ENCODE measurements at regions not wholly inside any gene's neighbourhood (a gene's known extent, or its start where the extent isn't known, plus 50 kb on each side); places are given as distances from the start of the nearest gene placed in this dataset.

GRCh38 chr11:105553025-105553424, 56.8 kb upstream of the GRIA4 start:
- H3K4ac ChIP-seq (ENCODE audit: low read depth, low read length) = no peak overlapping the region
- H3K4me2 ChIP-seq (ENCODE audit: low read length) = no peak overlapping the region
- no peaks in the 10 kb centered on the region for H3K36me3 ChIP-seq (ENCODE audit: control insufficient read depth, insufficient read depth, low read length)
- H3K79me1 ChIP-seq (ENCODE audit: low read length) = no peaks in the 10 kb centered on the region
- no peak overlapping the region for H4K8ac ChIP-seq (ENCODE audit: low read depth, low read length)
- no peak overlapping the region for H3K23ac ChIP-seq (ENCODE audit: low read length)
- H3K4me1 ChIP-seq (ENCODE audit: control insufficient read depth, low read depth, low read length) = no peaks in the 10 kb centered on the region
- H3K56ac ChIP-seq (ENCODE audit: low read length) = no peak overlapping the region
- no peak overlapping the region for H4K5ac ChIP-seq (ENCODE audit: low read length)
- H3K4me3 ChIP-seq (ENCODE audit: low read length) = no peak overlapping the region
- no peak for DNase-seq
- no peak overlapping the region for H2BK15ac ChIP-seq (replicated peaks; ENCODE audit: low read depth)
- no peaks in the 10 kb centered on the region for H3K79me2 ChIP-seq (ENCODE audit: control insufficient read depth, insufficient read depth, low read length)
- H3K27ac ChIP-seq (ENCODE audit: low read depth, low read length) = no peak overlapping the region
- no peak overlapping the region for H2BK5ac ChIP-seq (ENCODE audit: low read length)
- no peak overlapping the region for H3K9ac ChIP-seq (ENCODE audit: low read length)
- no peak overlapping the region for H2AK5ac ChIP-seq (ENCODE audit: low read length)
- no peaks in the 10 kb centered on the region for H3K27me3 ChIP-seq (ENCODE audit: insufficient read depth, low read length, poor library complexity)
- WGBS (ENCODE audit: extremely low coverage, insufficient coverage, low lambda C conversion rate) = no CpG with 5 or more reads among the region's 4 CpGs
- no peak overlapping the region for H2BK120ac ChIP-seq (ENCODE audit: low read depth, low read length)
- no peak overlapping the region for H3K18ac ChIP-seq (ENCODE audit: low read length)

- no CpG with 5 or more reads among the region's 3 CpGs for WGBS (ENCODE audit: extremely low coverage, insufficient coverage, low lambda C conversion rate)
- Histone ChIP-seq H3K79me2 (ENCODE audit: control insufficient read depth, insufficient read depth, low read length) (no peaks in the 10 kb centered on the region), H3K56ac (ENCODE audit: low read length) (no peak overlapping the region), H3K18ac (ENCODE audit: low read length) (no peak overlapping the region), H4K8ac (ENCODE audit: low read depth, low read length) (no peak overlapping the region), H3K27ac (ENCODE audit: low read depth, low read length) (no peak overlapping the region), H3K4me2 (ENCODE audit: low read length) (no peak overlapping the region), H2BK5ac (ENCODE audit: low read length) (no peak overlapping the region), H3K79me1 (ENCODE audit: low read length) (no peaks in the 10 kb centered on the region), H2AK5ac (ENCODE audit: low read length) (no peak overlapping the region), H3K4me3 (ENCODE audit: low read length) (no peak overlapping the region), H3K27me3 (ENCODE audit: insufficient read depth, low read length, poor library complexity) (no peaks in the 10 kb centered on the region), H3K4ac (ENCODE audit: low read depth, low read length) (no peak overlapping the region), H3K9ac (ENCODE audit: low read length) (no peak overlapping the region), H2BK15ac (replicated peaks; ENCODE audit: low read depth) (no peak overlapping the region), H2BK120ac (ENCODE audit: low read depth, low read length) (no peak overlapping the region), H3K4me1 (ENCODE audit: control insufficient read depth, low read depth, low read length) (no peaks in the 10 kb centered on the region), H3K23ac (ENCODE audit: low read length) (no peak overlapping the region), H3K36me3 (ENCODE audit: control insufficient read depth, insufficient read depth, low read length) (no peaks in the 10 kb centered on the region), H4K5ac (ENCODE audit: low read length) (no peak overlapping the region)
- DNase-seq = no peak
Observed at GRCh38 chr11:105548359-105548758, 61.5 kb upstream of the GRIA4 start.

- no peaks in the 10 kb centered on the region for H3K36me3 ChIP-seq (ENCODE audit: control insufficient read depth, insufficient read depth, low read length)
- no peaks in the 10 kb centered on the region for H3K27me3 ChIP-seq (ENCODE audit: insufficient read depth, low read length, poor library complexity)
- H3K56ac ChIP-seq (ENCODE audit: low read length) = no peak overlapping the region
- H2BK5ac ChIP-seq (ENCODE audit: low read length) = no peak overlapping the region
- H4K8ac ChIP-seq (ENCODE audit: low read depth, low read length) = no peak overlapping the region
- H2BK120ac ChIP-seq (ENCODE audit: low read depth, low read length) = no peak overlapping the region
- no peak overlapping the region for H3K23ac ChIP-seq (ENCODE audit: low read length)
- no peak overlapping the region for H3K4me2 ChIP-seq (ENCODE audit: low read length)
- H3K79me1 ChIP-seq (ENCODE audit: low read length) = no peaks in the 10 kb centered on the region
- H3K9ac ChIP-seq (ENCODE audit: low read length) = no peak overlapping the region
- H3K4ac ChIP-seq (ENCODE audit: low read depth, low read length) = no peak overlapping the region
- no peak overlapping the region for H4K5ac ChIP-seq (ENCODE audit: low read length)
- no peaks in the 10 kb centered on the region for H3K79me2 ChIP-seq (ENCODE audit: control insufficient read depth, insufficient read depth, low read length)
- H3K18ac ChIP-seq (ENCODE audit: low read length) = no peak overlapping the region
- H2AK5ac ChIP-seq (ENCODE audit: low read length) = no peak overlapping the region
- no peak for DNase-seq
- no peak overlapping the region for H2BK15ac ChIP-seq (replicated peaks; ENCODE audit: low read depth)
- WGBS (ENCODE audit: extremely low coverage, insufficient coverage, low lambda C conversion rate) = no CpG with 5 or more reads among the region's 3 CpGs
- no peak overlapping the region for H3K27ac ChIP-seq (ENCODE audit: low read depth, low read length)
- no peak overlapping the region for H3K4me3 ChIP-seq (ENCODE audit: low read length)
- H3K4me1 ChIP-seq (ENCODE audit: control insufficient read depth, low read depth, low read length) = no peaks in the 10 kb centered on the region
Observed at GRCh38 chr11:105538588-105538987, 71.3 kb upstream of the GRIA4 start.

- Histone ChIP-seq H2BK5ac (ENCODE audit: low read length) (no peak overlapping the region), H3K4me3 (ENCODE audit: low read length) (no peak overlapping the region), H3K36me3 (ENCODE audit: control insufficient read depth, insufficient read depth, low read length) (no peaks in the 10 kb centered on the region), H3K4me1 (ENCODE audit: control insufficient read depth, low read depth, low read length) (no peaks in the 10 kb centered on the region), H3K79me1 (ENCODE audit: low read length) (no peaks in the 10 kb centered on the region), H3K18ac (ENCODE audit: low read length) (no peak overlapping the region), H3K4ac (ENCODE audit: low read depth, low read length) (no peak overlapping the region), H2AK5ac (ENCODE audit: low read length) (no peak overlapping the region), H3K56ac (ENCODE audit: low read length) (no peak overlapping the region), H4K5ac (ENCODE audit: low read length) (no peak overlapping the region), H2BK15ac (replicated peaks; ENCODE audit: low read depth) (no peak overlapping the region), H4K8ac (ENCODE audit: low read depth, low read length) (no peak overlapping the region), H3K9ac (ENCODE audit: low read length) (no peak overlapping the region), H3K27me3 (ENCODE audit: insufficient read depth, low read length, poor library complexity) (no peaks in the 10 kb centered on the region), H3K27ac (ENCODE audit: low read depth, low read length) (no peak overlapping the region), H3K23ac (ENCODE audit: low read length) (no peak overlapping the region), H3K4me2 (ENCODE audit: low read length) (no peak overlapping the region), H3K79me2 (ENCODE audit: control insufficient read depth, insufficient read depth, low read length) (no peaks in the 10 kb centered on the region), H2BK120ac (ENCODE audit: low read depth, low read length) (no peak overlapping the region)
- WGBS (ENCODE audit: extremely low coverage, insufficient coverage, low lambda C conversion rate) = no CpG with 5 or more reads among the region's 2 CpGs
- no peak for DNase-seq
Observed at GRCh38 chr11:105537531-105537930, 72.3 kb upstream of the GRIA4 start.

GRCh38 chr11:105524286-105524685, 85.6 kb upstream of the GRIA4 start:
- no CpG with 5 or more reads among the region's 3 CpGs for WGBS (ENCODE audit: extremely low coverage, insufficient coverage, low lambda C conversion rate)
- Histone ChIP-seq H3K4me3 (ENCODE audit: low read length) (no peak overlapping the region), H3K4me1 (ENCODE audit: control insufficient read depth, low read depth, low read length) (no peaks in the 10 kb centered on the region), H3K27me3 (ENCODE audit: insufficient read depth, low read length, poor library complexity) (no peaks in the 10 kb centered on the region), H4K5ac (ENCODE audit: low read length) (no peak overlapping the region), H3K79me1 (ENCODE audit: low read length) (no peaks in the 10 kb centered on the region), H3K4ac (ENCODE audit: low read depth, low read length) (no peak overlapping the region), H3K36me3 (ENCODE audit: control insufficient read depth, insufficient read depth, low read length) (no peaks in the 10 kb centered on the region), H2BK5ac (ENCODE audit: low read length) (no peak overlapping the region), H3K18ac (ENCODE audit: low read length) (no peak overlapping the region), H3K56ac (ENCODE audit: low read length) (no peak overlapping the region), H2BK15ac (replicated peaks; ENCODE audit: low read depth) (no peak overlapping the region), H2BK120ac (ENCODE audit: low read depth, low read length) (no peak overlapping the region), H2AK5ac (ENCODE audit: low read length) (no peak overlapping the region), H3K9ac (ENCODE audit: low read length) (no peak overlapping the region), H3K23ac (ENCODE audit: low read length) (no peak overlapping the region), H3K27ac (ENCODE audit: low read depth, low read length) (no peak overlapping the region), H3K4me2 (ENCODE audit: low read length) (no peak overlapping the region), H4K8ac (ENCODE audit: low read depth, low read length) (no peak overlapping the region), H3K79me2 (ENCODE audit: control insufficient read depth, insufficient read depth, low read length) (no peaks in the 10 kb centered on the region)
- DNase-seq = peak; percentile 6

GRCh38 chr11:105520706-105521345, 89.0 kb upstream of the GRIA4 start:
- Histone ChIP-seq H3K4ac (ENCODE audit: low read depth, low read length) (no peak overlapping the region), H3K4me3 (ENCODE audit: low read length) (no peak overlapping the region), H2BK15ac (replicated peaks; ENCODE audit: low read depth) (no peak overlapping the region), H2AK5ac (ENCODE audit: low read length) (no peak overlapping the region), H3K27me3 (ENCODE audit: insufficient read depth, low read length, poor library complexity) (no peaks in the 10 kb centered on the region), H3K18ac (ENCODE audit: low read length) (no peak overlapping the region), H2BK5ac (ENCODE audit: low read length) (no peak overlapping the region), H3K79me1 (ENCODE audit: low read length) (no peaks in the 10 kb centered on the region), H3K79me2 (ENCODE audit: control insufficient read depth, insufficient read depth, low read length) (no peaks in the 10 kb centered on the region), H3K36me3 (ENCODE audit: control insufficient read depth, insufficient read depth, low read length) (no peaks in the 10 kb centered on the region), H3K27ac (ENCODE audit: low read depth, low read length) (no peak overlapping the region), H3K9ac (ENCODE audit: low read length) (no peak overlapping the region), H3K4me2 (ENCODE audit: low read length) (no peak overlapping the region), H3K56ac (ENCODE audit: low read length) (no peak overlapping the region), H3K4me1 (ENCODE audit: control insufficient read depth, low read depth, low read length) (no peaks in the 10 kb centered on the region), H4K8ac (ENCODE audit: low read depth, low read length) (no peak overlapping the region), H2BK120ac (ENCODE audit: low read depth, low read length) (no peak overlapping the region), H3K23ac (ENCODE audit: low read length) (no peak overlapping the region), H4K5ac (ENCODE audit: low read length) (no peak overlapping the region)
- no CpG with 5 or more reads among the region's 4 CpGs for WGBS (ENCODE audit: extremely low coverage, insufficient coverage, low lambda C conversion rate)
- no peak for DNase-seq
